ENCODE measurements at regions not wholly inside any gene's neighbourhood (a gene's known extent, or its start where the extent isn't known, plus 50 kb on each side); places are given as distances from the start of the nearest gene placed in this dataset.

DNA sequence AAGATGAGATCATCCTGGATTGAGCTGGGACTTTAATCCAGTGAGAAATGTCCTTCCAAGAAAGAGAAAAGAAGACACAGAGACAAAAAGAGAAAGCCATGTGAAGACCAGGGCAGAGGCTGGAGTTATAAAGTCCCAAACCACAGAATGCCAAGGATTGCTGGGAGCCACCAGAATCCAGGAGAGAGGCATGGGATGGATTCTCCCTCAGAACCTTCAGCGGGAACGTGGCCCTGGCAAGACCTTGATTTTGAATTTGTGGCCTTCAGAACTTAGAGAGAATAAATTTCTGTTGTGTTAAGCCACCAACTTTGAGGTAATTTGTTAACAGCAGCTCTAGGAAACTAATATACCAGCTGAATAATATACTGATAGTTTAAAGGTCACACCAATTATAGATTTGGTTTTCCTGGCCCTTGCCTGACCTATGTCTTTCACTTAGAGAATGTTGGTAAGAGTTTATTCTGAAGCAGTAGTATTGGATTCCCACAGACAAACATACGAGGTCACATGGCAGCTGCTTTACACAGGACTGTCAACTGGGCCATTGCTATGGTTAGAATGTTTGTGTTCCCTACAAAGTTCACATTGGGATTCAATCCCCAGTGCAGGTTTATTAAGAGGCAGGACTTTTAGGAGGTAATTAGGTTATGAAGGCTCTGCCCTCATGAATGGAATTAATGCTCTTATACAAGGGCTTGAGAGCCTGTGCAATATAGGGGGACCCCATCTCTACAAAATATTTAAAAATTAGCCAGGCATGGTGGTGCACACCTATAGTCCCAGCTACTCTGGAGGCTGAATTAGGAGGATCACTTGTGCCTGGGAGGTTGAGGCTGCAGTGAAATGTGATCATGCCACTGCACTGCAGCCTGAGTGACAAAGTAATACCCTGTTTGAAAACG lies 156.5 kb upstream of the EEA1 start:
- no peak overlapping the region for H4K91ac ChIP-seq (replicated peaks; ENCODE audit: insufficient read length, low read length)
- H2BK20ac ChIP-seq (ENCODE audit: low read length), result no peak overlapping the region
- H3K56ac ChIP-seq (replicated peaks; ENCODE audit: insufficient read length, low read depth, low read length), result no peak overlapping the region
- H3K4me1 ChIP-seq (replicated peaks in 1 of 4; ENCODE audit: control insufficient read depth in 3 of 4, insufficient read depth in 4 of 4, low read length in 3 of 4), result peaks cover 0 to 9% (median 7%) of the 10 kb centered on the region in 4 experiments; a peak in 5 of 7 replicates
- no peak overlapping the region for H2AFZ ChIP-seq (ENCODE audit: low read length)
- 91% methylated on average over 4 of the region's 4 CpGs; no CpG with 5 or more reads in 1 of the 2 experiments for WGBS, 2 experiments (ENCODE audit: extremely low coverage in 1 of 2, insufficient coverage in 1 of 2, insufficient read length in 1 of 2, insufficient replicate concordance in 2 of 2, low coverage in 1 of 2, low lambda C conversion rate in 2 of 2, missing lambda C conversion rate in 1 of 2)
- no peak overlapping the region for H2BK12ac ChIP-seq (ENCODE audit: low read depth, low read length)
- H2BK5ac ChIP-seq (ENCODE audit: low read depth, low read length), result no peak overlapping the region
- H3K4ac ChIP-seq (replicated peaks; ENCODE audit: insufficient read length, low read depth, low read length), result no peak overlapping the region
- H3K79me2 ChIP-seq (ENCODE audit: control insufficient read depth in 1 of 2, insufficient read depth in 2 of 2, low read length in 2 of 2), result no peaks in the 10 kb centered on the region
- H3K23ac ChIP-seq (ENCODE audit: insufficient read length), result no peak overlapping the region
- H3K23me2 ChIP-seq (ENCODE audit: low read depth, low read length), result no peaks in the 10 kb centered on the region; the same call in 1 of the 2 replicates
- H3K9me3 ChIP-seq (ENCODE audit: insufficient read depth in 2 of 2, low read depth in 1 of 2, low read length in 1 of 2), result 0 out of 4 replicates have a peak, but pooled peaks cover 0 to 4% of the 10 kb centered on the region in 2 experiments
- no peak overlapping the region for H2BK120ac ChIP-seq (replicated peaks; ENCODE audit: low read depth, low read length)
- H4K5ac ChIP-seq (ENCODE audit: insufficient read length, low read depth, low read length), result no peak overlapping the region
- H4K20me1 ChIP-seq (replicated peaks in 1 of 2; ENCODE audit: control insufficient read depth in 1 of 2, insufficient read depth in 2 of 2, low read length in 2 of 2), result no peaks in the 10 kb centered on the region
- no peak overlapping the region for H2AK5ac ChIP-seq (ENCODE audit: low read depth, low read length)
- no peak overlapping the region; the same call in 1 of the 2 replicates for H4K8ac ChIP-seq (ENCODE audit: extremely low read depth, insufficient read depth, low read length)
- H2BK15ac ChIP-seq (ENCODE audit: low read length), result no peak overlapping the region
- H3K9ac ChIP-seq (replicated peaks in 1 of 4; ENCODE audit: extremely low read depth in 1 of 4, low read depth in 3 of 4, low read length in 3 of 4), result no peak overlapping the region
- H3K27ac ChIP-seq (ENCODE audit: low read depth, low read length), result no peak overlapping the region
- DNase-seq (ENCODE audit: low read depth in 1 of 2, low spot score in 2 of 2) (no peak), FAIRE-seq (no peak)
- H3K4me2 ChIP-seq (ENCODE audit: insufficient read depth in 1 of 2, low read depth in 2 of 2, low read length in 2 of 2), result no peak overlapping the region
- POLR2A ChIA-PET (ENCODE audit: partially characterized antibody), result no interaction called here
- no peak overlapping the region for H3K18ac ChIP-seq (ENCODE audit: extremely low read depth, low read length)
- no peak overlapping the region for H3K4me3 ChIP-seq (ENCODE audit: extremely low read depth in 1 of 4, insufficient read depth in 2 of 4, low read depth in 3 of 4, low read length in 4 of 4)
- H3K36me3 ChIP-seq (ENCODE audit: control insufficient read depth in 2 of 4, insufficient read depth in 4 of 4, low read length in 3 of 4), result no peaks in the 10 kb centered on the region
- no peak overlapping the region for H3K14ac ChIP-seq (ENCODE audit: insufficient read length)
- H3K27me3 ChIP-seq (replicated peaks in 1 of 4; ENCODE audit: control insufficient read depth in 3 of 4, extremely low read depth in 1 of 4, insufficient read depth in 3 of 4, low read length in 3 of 4), result no peaks in the 10 kb centered on the region
- TF ChIP-seq ASH2L (IDR thresholded peaks at IDR 0.05; ENCODE audit: low read length), result no peak
- CTCF ChIA-PET (ENCODE audit: partially characterized antibody), result interaction anchor here (0.7 to 1.4 kb wide), 2 partner anchors 12 to 24 kb away, joined by 3 read pairs; no protein-coding TSS in a partner anchor
- no peaks in the 10 kb centered on the region for H3K79me1 ChIP-seq (ENCODE audit: low read depth, low read length)

Measured in H1 (cell line).